PC-3 (cell line): ENCODE measurements at regions not wholly inside any gene's neighbourhood (a gene's known extent, or its start where the extent isn't known, plus 50 kb on each side); places are given as distances from the start of the nearest gene placed in this dataset.

Experiments
- ATAC-seq: fragments of 200-7000 bp; cut with Tn5 transposase; 2 replicates; pipeline ENCODE4 v1.9.1; 2020; ENCODE audit warnings: mild to moderate bottlenecking, moderate library complexity
- BruUV-seq: library from RNA; stranded (reverse); fragments of 400-500 nt; replicated peaks from 2 replicates; lab custom pipeline; 2021; lab: Mats Ljungman, UMichigan
- CTCF ChIA-PET: fragments of 300-600 bp; sonication (Branson Sonifier 250); formaldehyde crosslinking; loops from one replicate; lab custom pipeline; 2022; ENCODE audit warnings: antibody characterized with exemption; lab: Charles Lee
- POLR2A ChIA-PET: fragments of 300-600 bp; sonication (Branson Sonifier 250); formaldehyde crosslinking; loops from one replicate; lab custom pipeline; 2022; ENCODE audit warnings: antibody characterized with exemption; ENCODE audit not compliant: unreplicated experiment; lab: Charles Lee
- DNase-seq: peaks from one replicate; pipeline ENCODE4 v3.0.0-alpha.2; 2015
- H2AFZ ChIP-seq: fragments of 300-600 bp; sonication (generic); 2 replicates; pipeline ENCODE4 v1.6.0; 2016; ENCODE audit warnings: antibody characterized with exemption, low read length
- H3F3A ChIP-seq: fragments of 300-600 bp; sonication (generic); one replicate; pipeline ENCODE4 v1.6.0; 2017; ENCODE audit warnings: antibody characterized with exemption, low read length, control low read depth, mild to moderate bottlenecking; ENCODE audit not compliant: unreplicated experiment
- H3K27ac ChIP-seq: fragments of 300-600 bp; sonication (generic); 2 replicates; pipeline ENCODE4 v1.5.1; 2016; ENCODE audit warnings: mild to moderate bottlenecking, low read length
- H3K27me3 ChIP-seq: fragments of 300-600 bp; sonication (generic); 2 replicates; pipeline ENCODE4 v1.6.1; 2016; ENCODE audit warnings: low read length, mixed read lengths
- H3K36me3 ChIP-seq: fragments of 300-600 bp; sonication (generic); 2 replicates; pipeline ENCODE4 v1.6.1; 2016; ENCODE audit warnings: low read depth, mixed run types, low read length, mixed read lengths
- H3K4me1 ChIP-seq: fragments of 300-600 bp; sonication (generic); 2 replicates; pipeline ENCODE4 v1.5.1; 2016; ENCODE audit warnings: low read length; ENCODE audit not compliant: insufficient read depth
- H3K4me2 ChIP-seq: fragments of 300-600 bp; sonication (generic); 2 replicates; pipeline ENCODE4 v1.6.0; 2016; ENCODE audit warnings: low read length
- H3K4me3 ChIP-seq: fragments of 300-600 bp; sonication (generic); 2 replicates; pipeline ENCODE4 v1.5.1; 2016; ENCODE audit warnings: mild to moderate bottlenecking, low read length, mixed read lengths
- H3K79me2 ChIP-seq: fragments of 300-600 bp; sonication (generic); 2 replicates; pipeline ENCODE4 v1.6.1; 2017; ENCODE audit warnings: low read length, mixed read lengths
- H3K9ac ChIP-seq: fragments of 300-600 bp; sonication (generic); 2 replicates; pipeline ENCODE4 v1.6.0; 2016; ENCODE audit warnings: mild to moderate bottlenecking, low read length
- H3K9me2 ChIP-seq: fragments of 300-600 bp; sonication (generic); replicated peaks from 2 replicates; pipeline ENCODE4 v1.6.1; 2016; ENCODE audit warnings: mixed run types, low read length, mixed read lengths
- H3K9me3 ChIP-seq: fragments of 300-600 bp; sonication (generic); 2 replicates; pipeline ENCODE4 v1.6.1; 2016; ENCODE audit warnings: low read length, mixed read lengths
- H4K20me1 ChIP-seq: fragments of 300-600 bp; sonication (generic); 2 replicates; pipeline ENCODE4 v1.6.1; 2016; ENCODE audit warnings: low read length, mixed read lengths
- EZH2 ChIP-seq: fragments of 300-600 bp; sonication (generic); IDR thresholded peaks from one replicate; pipeline ENCODE4 v1.6.1; 2017; ENCODE audit warnings: antibody characterized with exemption, mild to moderate bottlenecking, low read length; ENCODE audit not compliant: unreplicated experiment
- EZH2phosphoT487 ChIP-seq: fragments of 300-600 bp; sonication (generic); IDR thresholded peaks from 2 replicates; pipeline ENCODE4 v1.6.1; 2018; ENCODE audit warnings: mild to moderate bottlenecking, antibody characterized with exemption, low read length, borderline replicate concordance
- intact Hi-C: fragments of 100-400 bp; cut with micrococcal nuclease; formaldehyde crosslinking; loops from 2 replicates; pipeline ENCODE4 v1.9.0; 2023
- TF ChIP-seq, protein P1 (sequence below): fragments of 300-600 bp; sonication (generic); conservative IDR thresholded peaks from 2 replicates; pipeline ENCODE4 v1.5.1; 2017; ENCODE audit warnings: antibody characterized with exemption, low read depth, mild to moderate bottlenecking, low read length

GRCh38 chr14:27050208-27050607 lies 452.4 kb upstream of the NOVA1 start:
- no TSS peak for BruUV-seq
- ChIA-PET POLR2A (no interaction called here), CTCF (no interaction called here)
- H3K4me3 ChIP-seq: no peak overlapping the region
- intact Hi-C loops: loop anchor here (1.0 kb wide), 1 partner anchor 478 kb away; no protein-coding TSS in a partner anchor
- no peaks in the 10 kb centered on the region for H3K79me2 ChIP-seq
- no peaks in the 10 kb centered on the region for H3K27me3 ChIP-seq
- no peaks in the 10 kb centered on the region for H3K9me2 ChIP-seq
- no peaks in the 10 kb centered on the region for H3K36me3 ChIP-seq
- no peaks in the 10 kb centered on the region for H4K20me1 ChIP-seq
- no peak overlapping the region for H3K4me2 ChIP-seq
- no peaks in the 10 kb centered on the region for H3K4me1 ChIP-seq
- ATAC-seq (peak; percentile 29; the same call in 1 of the 2 replicates), DNase-seq (no peak)
- H3K9ac ChIP-seq: no peak overlapping the region
- no peak overlapping the region for H2AFZ ChIP-seq
- no peak overlapping the region for H3K27ac ChIP-seq
- H3K9me3 ChIP-seq: no peaks in the 10 kb centered on the region
- H3F3A ChIP-seq: no peaks in the 10 kb centered on the region
- TF ChIP-seq EZH2 (no peak), EZH2phosphoT487 (no peak)
- TF ChIP-seq, protein P1, sequence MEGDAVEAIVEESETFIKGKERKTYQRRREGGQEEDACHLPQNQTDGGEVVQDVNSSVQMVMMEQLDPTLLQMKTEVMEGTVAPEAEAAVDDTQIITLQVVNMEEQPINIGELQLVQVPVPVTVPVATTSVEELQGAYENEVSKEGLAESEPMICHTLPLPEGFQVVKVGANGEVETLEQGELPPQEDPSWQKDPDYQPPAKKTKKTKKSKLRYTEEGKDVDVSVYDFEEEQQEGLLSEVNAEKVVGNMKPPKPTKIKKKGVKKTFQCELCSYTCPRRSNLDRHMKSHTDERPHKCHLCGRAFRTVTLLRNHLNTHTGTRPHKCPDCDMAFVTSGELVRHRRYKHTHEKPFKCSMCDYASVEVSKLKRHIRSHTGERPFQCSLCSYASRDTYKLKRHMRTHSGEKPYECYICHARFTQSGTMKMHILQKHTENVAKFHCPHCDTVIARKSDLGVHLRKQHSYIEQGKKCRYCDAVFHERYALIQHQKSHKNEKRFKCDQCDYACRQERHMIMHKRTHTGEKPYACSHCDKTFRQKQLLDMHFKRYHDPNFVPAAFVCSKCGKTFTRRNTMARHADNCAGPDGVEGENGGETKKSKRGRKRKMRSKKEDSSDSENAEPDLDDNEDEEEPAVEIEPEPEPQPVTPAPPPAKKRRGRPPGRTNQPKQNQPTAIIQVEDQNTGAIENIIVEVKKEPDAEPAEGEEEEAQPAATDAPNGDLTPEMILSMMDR: no peak; the same call in 1 of the 2 replicates

- no peak for DNase-seq
- ATAC-seq: no peak
- H2AFZ ChIP-seq: no peak overlapping the region
- no peaks in the 10 kb centered on the region for H3K36me3 ChIP-seq
- ChIA-PET POLR2A (no interaction called here), CTCF (no interaction called here)
- H3K4me3 ChIP-seq: no peak overlapping the region
- no peaks in the 10 kb centered on the region for H3F3A ChIP-seq
- no peaks in the 10 kb centered on the region for H3K4me1 ChIP-seq
- H3K27me3 ChIP-seq: no peaks in the 10 kb centered on the region
- no peak overlapping the region for H3K27ac ChIP-seq
- BruUV-seq: no TSS peak
- TF ChIP-seq, protein P1: no peak
- TF ChIP-seq EZH2: no peak
- TF ChIP-seq EZH2phosphoT487: no peak
- H3K4me2 ChIP-seq: no peak overlapping the region
- H3K79me2 ChIP-seq: no peaks in the 10 kb centered on the region
- no peaks in the 10 kb centered on the region for H3K9me3 ChIP-seq
- H3K9ac ChIP-seq: no peak overlapping the region
- no peaks in the 10 kb centered on the region for H3K9me2 ChIP-seq
- no peaks in the 10 kb centered on the region for H4K20me1 ChIP-seq
- intact Hi-C loops: no loop called here
Observed at GRCh38 chr14:27056586-27056985, 458.8 kb upstream of the NOVA1 start.

DNA sequence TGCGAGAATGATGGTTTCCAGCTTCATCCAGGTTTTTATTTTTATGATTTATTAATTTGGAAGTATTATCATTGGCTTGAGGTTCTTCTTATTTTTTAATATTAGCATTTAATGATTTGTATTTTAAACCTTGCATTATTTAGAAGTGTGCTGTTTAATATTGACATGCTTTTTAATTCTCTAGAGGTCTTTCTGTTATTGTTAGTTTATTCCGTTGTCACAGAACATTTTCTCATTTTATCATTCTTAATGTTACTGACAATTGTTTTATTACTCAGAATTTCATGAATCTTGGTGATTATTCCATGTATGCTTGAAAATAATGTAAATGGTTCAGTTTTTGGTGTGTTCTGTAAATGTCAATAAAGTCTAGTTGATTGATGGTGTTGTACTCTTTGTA lies 463.5 kb upstream of the NOVA1 start:
- Histone ChIP-seq H3K4me1 (no peaks in the 10 kb centered on the region), H3K27me3 (no peaks in the 10 kb centered on the region), H3K27ac (no peak overlapping the region), H3K9ac (no peak overlapping the region), H3K36me3 (no peaks in the 10 kb centered on the region), H2AFZ (no peak overlapping the region), H4K20me1 (no peaks in the 10 kb centered on the region), H3F3A (no peaks in the 10 kb centered on the region), H3K9me2 (no peaks in the 10 kb centered on the region), H3K79me2 (no peaks in the 10 kb centered on the region), H3K9me3 (no peaks in the 10 kb centered on the region), H3K4me2 (no peak overlapping the region), H3K4me3 (no peak overlapping the region)
- intact Hi-C loops: no loop called here
- ChIA-PET POLR2A (no interaction called here), CTCF (no interaction called here)
- TF ChIP-seq EZH2phosphoT487 (no peak), EZH2 (no peak)
- TF ChIP-seq, protein P1: no peak
- DNase-seq (no peak), ATAC-seq (no peak)
- no TSS peak for BruUV-seq
